ENCODE measurements at regions not wholly inside any gene's neighbourhood (a gene's known extent, or its start where the extent isn't known, plus 50 kb on each side); places are given as distances from the start of the nearest gene placed in this dataset.

GRCh38 chr18:60232541-60232940, 140.0 kb downstream of the MC4R start:
- Mint-ChIP-seq H3K27me3 (ENCODE audit: insufficient read depth, unreplicated experiment) (no peaks in the 10 kb centered on the region), H3K27ac (ENCODE audit: unreplicated experiment) (no peak overlapping the region), H3K9me3 (ENCODE audit: unreplicated experiment) (no peaks in the 10 kb centered on the region), H3K4me3 (ENCODE audit: unreplicated experiment) (no peak overlapping the region), H3K4me1 (ENCODE audit: low read depth, unreplicated experiment) (no peaks in the 10 kb centered on the region), H3K36me3 (ENCODE audit: insufficient read depth, unreplicated experiment) (no peaks in the 10 kb centered on the region)
- intact Hi-C loops (cut with micrococcal nuclease; ENCODE audit: unreplicated experiment), result no loop called here
- no peak for TF ChIP-seq CTCF (IDR thresholded peaks at IDR 0.05; ENCODE audit: insufficient read depth in 1 of 2, low read depth in 1 of 2, low read length in 1 of 2, severe bottlenecking in 1 of 2, unreplicated experiment in 1 of 2)
- CTCF ChIA-PET, result no interaction called here
- no peaks in the 10 kb centered on the region for H3K36me3 ChIP-seq (ENCODE audit: control insufficient read depth, insufficient read depth, low read length)
- no peak for DNase-seq
- H3K4me1 ChIP-seq, result no peaks in the 10 kb centered on the region
- H3K27me3 ChIP-seq (replicated peaks; ENCODE audit: control insufficient read depth, insufficient read depth, low read length), result no peaks in the 10 kb centered on the region
- H3K9me3 ChIP-seq, result no peaks in the 10 kb centered on the region
- POLR2A ChIA-PET, result no interaction called here
- BruUV-seq (replicated peaks), result no TSS peak
- H3K4me3 ChIP-seq (ENCODE audit: low read depth, low read length), result no peak overlapping the region

GRCh38 chr18:60228609-60229595, 143.7 kb downstream of the MC4R start:
- Mint-ChIP-seq H3K9me3 (ENCODE audit: unreplicated experiment) (no peaks in the 10 kb centered on the region), H3K4me1 (ENCODE audit: low read depth, unreplicated experiment) (no peaks in the 10 kb centered on the region), H3K36me3 (ENCODE audit: insufficient read depth, unreplicated experiment) (no peaks in the 10 kb centered on the region), H3K4me3 (ENCODE audit: unreplicated experiment) (no peak overlapping the region), H3K27ac (ENCODE audit: unreplicated experiment) (no peak overlapping the region), H3K27me3 (ENCODE audit: insufficient read depth, unreplicated experiment) (no peaks in the 10 kb centered on the region)
- intact Hi-C loops (cut with micrococcal nuclease; ENCODE audit: unreplicated experiment), result no loop called here
- H3K4me3 ChIP-seq (ENCODE audit: low read depth, low read length), result no peak overlapping the region
- no peaks in the 10 kb centered on the region for H3K4me1 ChIP-seq
- BruUV-seq (replicated peaks), result no TSS peak
- no peak for DNase-seq
- POLR2A ChIA-PET, result no interaction called here
- CTCF ChIA-PET, result no interaction called here
- no peaks in the 10 kb centered on the region for H3K36me3 ChIP-seq (ENCODE audit: control insufficient read depth, insufficient read depth, low read length)
- H3K9me3 ChIP-seq, result no peaks in the 10 kb centered on the region
- TF ChIP-seq CTCF (IDR thresholded peaks at IDR 0.05; ENCODE audit: insufficient read depth in 1 of 2, low read depth in 1 of 2, low read length in 1 of 2, severe bottlenecking in 1 of 2, unreplicated experiment in 1 of 2), result no peak
- no peaks in the 10 kb centered on the region for H3K27me3 ChIP-seq (replicated peaks; ENCODE audit: control insufficient read depth, insufficient read depth, low read length)

GRCh38 chr18:60215432-60215831, 157.1 kb downstream of the MC4R start:
- Mint-ChIP-seq H3K4me3 (ENCODE audit: unreplicated experiment) (no peak overlapping the region), H3K27me3 (ENCODE audit: insufficient read depth, unreplicated experiment) (no peaks in the 10 kb centered on the region), H3K27ac (ENCODE audit: unreplicated experiment) (no peak overlapping the region), H3K9me3 (ENCODE audit: unreplicated experiment) (no peaks in the 10 kb centered on the region), H3K36me3 (ENCODE audit: insufficient read depth, unreplicated experiment) (no peaks in the 10 kb centered on the region), H3K4me1 (ENCODE audit: low read depth, unreplicated experiment) (no peaks in the 10 kb centered on the region)
- ChIA-PET POLR2A (no interaction called here), CTCF (no interaction called here)
- DNase-seq, result no peak
- intact Hi-C loops (cut with micrococcal nuclease; ENCODE audit: unreplicated experiment), result no loop called here
- no peak for TF ChIP-seq CTCF (IDR thresholded peaks at IDR 0.05; ENCODE audit: insufficient read depth in 1 of 2, low read depth in 1 of 2, low read length in 1 of 2, severe bottlenecking in 1 of 2, unreplicated experiment in 1 of 2)
- Histone ChIP-seq H3K9me3 (no peaks in the 10 kb centered on the region), H3K36me3 (ENCODE audit: control insufficient read depth, insufficient read depth, low read length) (no peaks in the 10 kb centered on the region), H3K4me3 (ENCODE audit: low read depth, low read length) (no peak overlapping the region), H3K4me1 (no peaks in the 10 kb centered on the region), H3K27me3 (replicated peaks; ENCODE audit: control insufficient read depth, insufficient read depth, low read length) (no peaks in the 10 kb centered on the region)
- BruUV-seq (replicated peaks), result no TSS peak

Measured in Caco-2 (cell line).